ENCODE measurements at regions not wholly inside any gene's neighbourhood (a gene's known extent, or its start where the extent isn't known, plus 50 kb on each side); places are given as distances from the start of the nearest gene placed in this dataset.
"Not testable (repeated sequence)": the region's sequence is repeated elsewhere in the genome, so short reads cannot be mapped to it uniquely, and the experiment has no call there.

DNA sequence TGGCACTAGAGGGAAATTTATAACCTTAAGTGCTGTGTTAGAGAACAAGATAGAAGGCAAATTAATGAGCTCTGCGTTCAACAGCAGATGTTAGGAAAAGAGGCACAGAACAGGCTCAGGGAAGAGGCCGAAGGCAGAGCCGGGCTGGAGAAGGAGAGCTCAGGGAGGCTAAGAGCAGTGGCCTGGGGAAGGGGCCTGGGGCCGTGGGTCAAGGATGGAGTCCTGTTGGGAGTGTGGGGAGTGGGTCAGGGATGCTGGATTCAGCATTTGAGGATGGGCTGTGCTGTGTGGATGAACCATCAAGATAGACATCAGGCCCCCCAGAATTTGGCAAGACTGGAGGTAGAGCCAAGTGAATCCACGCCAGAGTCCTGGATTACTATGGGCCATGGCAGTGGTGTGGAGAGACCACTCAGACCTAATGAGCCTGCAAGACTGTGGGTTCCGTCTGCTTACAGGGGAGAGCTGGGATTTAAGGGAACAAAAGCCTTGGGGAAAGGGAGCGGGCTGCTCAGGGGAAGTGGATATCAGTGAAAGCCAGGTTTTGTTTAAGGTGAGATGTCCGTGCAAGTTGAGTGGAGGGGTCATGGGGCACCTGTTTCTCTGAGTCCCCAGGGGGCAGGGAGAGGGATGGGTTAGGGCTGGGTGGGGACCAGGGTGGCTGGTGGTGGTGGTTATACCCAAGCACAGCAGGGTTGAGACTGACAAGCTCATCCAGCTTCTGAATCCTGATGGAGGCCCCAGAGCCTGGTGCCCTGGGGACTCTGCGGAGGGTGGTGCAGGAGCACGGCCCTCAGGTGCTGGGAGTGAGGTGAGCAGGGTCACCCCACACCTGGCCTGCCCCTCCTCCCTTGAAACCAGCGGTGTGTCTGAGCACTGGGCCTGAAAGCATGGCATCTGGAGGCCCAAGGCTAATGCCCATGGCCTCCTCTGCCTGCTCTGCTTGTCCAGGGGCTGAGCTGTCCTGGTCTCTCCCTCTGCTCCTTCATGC is 101.7 kb downstream of the BMS1 start:
- no peak for DNase-seq

DNA sequence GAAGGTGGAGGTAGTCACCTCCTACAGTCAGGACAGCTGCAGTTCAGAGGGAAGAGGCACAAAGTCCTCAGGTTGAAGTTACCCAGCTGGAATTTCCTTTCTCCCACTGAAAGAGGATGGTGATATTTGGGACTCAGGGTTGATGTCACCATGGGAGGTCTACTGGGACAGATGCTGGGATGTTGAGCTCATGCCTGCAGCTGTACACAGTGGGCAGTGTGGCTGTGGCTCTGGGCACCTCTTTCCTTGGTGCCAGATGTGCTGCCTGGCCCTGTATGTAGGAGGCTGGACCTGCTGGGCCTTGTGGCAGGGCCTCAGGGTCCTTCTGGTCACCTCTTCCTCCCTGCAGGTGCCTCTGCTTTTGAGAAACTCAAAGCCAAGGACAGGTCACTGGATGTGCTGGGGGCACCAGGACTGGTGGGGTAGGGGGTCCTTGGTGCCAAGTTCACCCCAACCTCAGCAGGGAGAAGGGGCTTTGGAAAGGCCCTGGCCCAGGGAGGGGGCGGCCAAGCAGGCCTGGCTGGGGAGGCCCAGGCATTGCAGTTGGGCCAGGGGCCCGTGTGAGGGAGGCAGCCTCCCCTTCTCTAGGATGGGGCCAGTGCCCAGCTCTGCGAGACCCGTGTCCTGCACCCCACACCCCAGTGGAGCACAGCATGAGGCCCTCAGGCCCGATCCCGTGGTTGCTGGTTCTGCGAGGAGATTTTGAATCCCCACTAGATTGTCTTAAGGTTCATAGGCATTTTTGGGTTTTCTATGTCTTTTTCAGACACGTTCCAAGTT is 103.1 kb downstream of the BMS1 start:
- DNase-seq = no peak

DNA sequence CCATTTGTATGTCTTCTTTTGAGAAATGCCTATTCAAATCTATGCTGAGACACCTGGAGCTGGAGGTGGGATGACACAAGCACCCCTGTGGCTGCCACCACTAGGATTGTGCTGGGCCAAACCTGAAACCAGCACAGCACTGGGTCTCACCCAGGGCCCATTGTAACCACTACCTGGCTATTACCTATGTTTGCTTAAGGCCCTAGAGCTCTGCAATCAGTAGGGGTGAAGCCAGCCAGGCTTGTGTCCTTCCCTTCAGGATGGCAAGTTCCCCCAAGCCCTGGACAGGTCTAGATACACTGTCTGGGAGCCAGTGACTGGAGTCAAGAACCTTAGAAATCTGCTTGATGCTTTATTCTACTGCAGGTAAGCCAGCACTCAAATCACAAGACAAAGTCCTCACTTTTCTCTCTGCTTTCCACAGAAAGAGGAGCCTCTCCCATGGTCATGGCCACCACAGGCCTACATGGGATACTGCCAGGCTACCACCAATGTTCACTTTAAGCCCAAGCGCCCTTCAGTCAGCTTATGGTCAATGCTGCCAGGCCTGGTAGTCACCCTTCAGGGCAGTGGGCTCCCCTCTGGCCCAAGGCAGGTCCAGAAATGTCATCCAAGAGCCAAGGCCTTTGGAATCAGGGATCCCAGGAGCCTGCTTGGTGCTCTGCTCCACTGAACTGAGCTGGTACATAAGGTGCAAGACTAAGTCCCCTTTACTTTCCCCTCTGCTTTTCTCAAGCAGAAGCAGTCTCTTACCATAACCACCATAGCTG is 105.3 kb downstream of the BMS1 start:
- no peak for DNase-seq

DNA sequence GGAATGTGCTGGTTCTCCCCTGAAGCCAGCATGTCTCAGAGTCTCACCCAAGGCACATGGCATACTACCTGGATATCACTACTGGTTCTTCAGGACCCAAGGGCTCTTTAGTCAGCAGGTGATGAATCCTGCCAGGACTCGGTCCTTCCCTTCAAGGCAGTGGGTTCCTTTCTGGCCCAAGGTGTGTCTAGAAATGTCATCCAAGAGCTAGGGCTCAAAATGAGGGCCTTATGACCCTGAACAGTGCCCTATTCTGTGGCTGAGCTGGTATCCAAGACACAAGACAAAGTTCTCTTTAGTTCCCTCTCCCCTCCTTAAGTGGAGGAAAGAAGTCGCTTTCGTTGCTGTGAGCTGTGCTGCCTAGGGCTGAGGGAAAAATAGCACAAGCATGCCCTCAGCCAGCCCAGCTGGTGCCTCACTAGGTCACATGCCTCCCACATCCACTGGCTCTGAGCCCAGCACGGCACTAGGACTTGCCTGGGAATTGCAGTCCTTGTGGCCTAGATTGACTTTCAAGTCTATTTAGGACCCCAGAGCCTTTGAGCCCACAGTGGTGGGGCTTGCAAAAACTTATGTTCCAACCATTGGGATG is 106.0 kb downstream of the BMS1 start:
- DNase-seq = peak; percentile 7

DNA sequence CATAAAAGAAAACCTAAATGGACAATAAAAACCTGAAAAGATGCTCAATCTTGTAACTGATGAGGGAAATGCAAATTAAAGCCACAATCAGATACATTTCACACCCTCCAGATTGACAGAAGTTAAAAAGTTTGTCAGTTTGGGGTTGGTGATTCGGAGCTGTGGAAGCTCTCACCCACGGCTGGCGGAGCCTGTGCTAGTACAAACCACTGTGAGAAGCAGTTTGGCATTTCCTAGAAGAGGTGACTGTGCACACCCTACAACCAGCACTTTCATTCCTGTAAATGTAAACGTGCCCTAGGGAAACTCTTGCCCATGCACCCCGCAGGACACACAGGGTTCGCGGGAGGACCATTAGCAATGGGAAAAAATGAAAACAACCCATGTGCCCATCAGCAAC is 114.1 kb downstream of the BMS1 start:
- no peak for DNase-seq

DNA sequence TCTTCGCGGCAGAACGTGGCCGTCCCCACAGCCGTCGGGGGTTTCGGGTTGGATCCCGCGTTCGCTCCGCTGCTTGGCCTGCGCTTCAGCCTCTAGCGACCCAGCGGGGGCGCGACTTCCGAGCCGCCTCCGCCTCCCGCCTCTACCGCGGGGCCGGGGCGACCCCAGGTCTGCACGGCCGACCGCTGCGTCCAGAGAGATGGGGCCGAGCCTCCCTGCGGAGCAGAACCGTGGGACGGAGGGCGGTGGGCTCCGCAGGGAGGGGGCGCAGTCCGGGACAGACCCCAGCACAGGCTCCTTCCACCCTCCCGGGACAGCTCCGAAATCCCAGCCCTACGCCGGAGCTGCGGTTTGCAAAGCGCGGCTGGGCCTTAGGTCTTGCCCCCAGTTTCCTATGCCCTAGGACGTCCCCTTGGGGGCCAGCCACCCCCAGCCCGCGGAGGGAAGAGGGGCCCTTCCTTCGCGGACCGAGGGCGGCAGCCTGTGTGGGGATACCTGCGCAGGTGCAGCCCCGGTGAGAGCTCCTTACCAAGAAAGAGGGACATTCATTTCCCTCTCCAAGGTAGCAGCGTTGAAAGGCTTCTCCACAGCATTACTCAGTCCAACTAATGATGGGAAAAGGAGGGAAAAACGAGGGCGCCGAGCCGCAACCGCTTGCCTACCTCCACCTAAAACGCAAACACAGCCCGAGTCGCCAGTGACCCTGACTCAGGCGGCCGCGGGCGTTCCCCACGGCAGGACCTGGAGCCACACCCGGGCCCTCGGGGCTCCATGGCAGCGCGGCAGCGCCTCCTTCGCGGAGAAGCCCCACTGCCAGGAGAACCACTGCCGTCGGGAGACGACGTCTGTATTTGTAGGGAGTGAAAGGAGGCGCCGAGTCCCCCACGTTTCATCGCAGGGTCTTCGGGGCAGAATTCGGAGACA is 115.7 kb downstream of the BMS1 start:
- DNase-seq = no peak

DNA sequence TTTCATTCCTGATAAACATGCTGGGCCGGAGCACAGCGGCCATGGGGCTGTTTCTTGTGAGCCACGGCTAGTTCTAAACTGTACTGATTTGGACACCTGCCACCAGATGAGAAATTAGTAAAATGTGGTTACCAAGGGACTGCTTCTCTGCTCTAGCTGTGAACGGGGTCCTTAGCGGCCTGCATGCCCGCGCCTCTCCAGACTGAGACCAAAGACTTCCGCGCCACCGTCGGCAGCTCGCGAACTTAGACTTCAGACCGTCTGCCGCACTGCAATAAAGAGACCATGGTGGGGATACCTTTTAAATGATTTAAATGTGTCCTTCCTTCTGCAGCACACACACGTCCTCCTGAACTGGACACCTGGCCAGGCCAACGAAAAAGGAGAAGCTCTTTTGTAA is 116.4 kb downstream of the BMS1 start:
- no peak for DNase-seq

DNA sequence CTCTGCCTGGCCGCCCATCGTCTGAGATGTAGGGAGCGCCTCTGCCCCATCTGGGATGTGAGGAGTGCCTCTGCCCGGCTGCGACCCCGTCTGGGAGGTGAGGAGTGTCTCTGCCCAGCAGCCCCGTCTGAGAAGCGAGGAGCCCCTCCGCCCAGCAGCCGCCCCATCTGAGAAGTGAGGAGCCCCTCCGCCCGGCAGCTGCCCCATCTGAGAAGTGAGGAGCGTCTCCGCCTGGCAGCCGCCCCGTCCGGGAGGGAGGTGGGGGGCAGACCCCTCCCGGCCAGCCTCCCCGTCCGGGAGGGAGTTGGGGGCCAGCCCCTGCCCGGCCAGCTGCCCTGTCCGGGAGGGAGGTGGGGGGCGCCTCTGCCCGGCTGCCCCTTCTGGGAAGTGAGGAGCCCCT is 117.8 kb downstream of the BMS1 start:
- DNase-seq = not testable (repeated sequence)

DNA sequence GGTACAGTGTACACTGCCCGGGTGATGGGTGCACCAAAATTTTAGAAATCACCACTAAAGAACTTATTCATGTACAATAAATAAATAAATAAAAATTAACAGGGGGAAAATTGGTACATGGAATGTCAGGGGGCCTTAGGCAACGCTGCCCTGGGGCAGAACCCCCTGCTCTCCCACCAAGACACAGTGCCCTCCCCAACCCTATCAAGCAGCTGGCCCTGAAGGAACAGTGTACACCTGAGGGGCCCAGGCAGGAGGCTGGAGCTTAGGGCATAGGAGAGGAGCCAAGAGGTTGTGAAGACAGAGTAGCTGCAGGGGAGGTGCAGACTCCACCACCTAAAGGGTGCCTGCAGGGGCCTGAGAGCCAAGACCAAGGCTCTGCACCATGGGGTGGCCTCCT is 128.8 kb downstream of the BMS1 start:
- no peak for DNase-seq

DNA sequence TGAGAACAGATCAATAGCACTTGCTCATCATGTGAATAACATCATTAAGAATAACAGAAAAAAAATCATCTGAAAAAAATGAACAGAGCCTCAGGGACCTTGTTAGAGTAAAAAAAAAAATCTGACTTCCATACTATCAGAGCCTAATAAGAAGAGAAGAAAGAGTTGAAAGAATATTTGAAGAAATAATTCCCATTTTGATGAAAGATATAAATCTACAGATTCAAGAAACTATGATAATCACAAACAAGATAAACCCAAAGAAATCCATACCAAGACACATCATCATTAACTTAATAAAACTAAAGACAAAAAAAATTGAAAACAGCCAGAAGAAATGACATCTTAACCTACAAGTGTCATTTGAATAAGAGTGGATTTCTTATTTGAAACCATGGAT is 134.4 kb downstream of the BMS1 start:
- DNase-seq = no peak

DNA sequence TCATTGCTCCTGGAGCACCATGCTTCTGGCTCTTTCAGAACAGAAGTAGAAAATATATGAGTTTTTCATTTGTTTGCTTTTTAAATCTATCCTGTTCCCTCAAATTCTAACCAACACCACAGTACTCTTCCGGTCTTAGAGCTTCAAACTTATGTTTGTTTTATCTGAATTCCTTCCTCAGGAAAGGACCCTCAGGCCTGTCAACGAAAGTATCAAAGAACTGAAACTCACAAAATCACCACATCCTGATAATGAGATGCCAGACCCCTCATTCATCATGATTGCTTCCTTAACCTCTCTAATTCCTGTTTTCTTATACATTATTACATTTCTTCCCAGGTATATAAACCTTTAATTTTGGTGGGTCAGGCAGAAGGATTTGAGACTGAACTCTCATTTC is 135.2 kb downstream of the BMS1 start:
- no peak for DNase-seq

DNA sequence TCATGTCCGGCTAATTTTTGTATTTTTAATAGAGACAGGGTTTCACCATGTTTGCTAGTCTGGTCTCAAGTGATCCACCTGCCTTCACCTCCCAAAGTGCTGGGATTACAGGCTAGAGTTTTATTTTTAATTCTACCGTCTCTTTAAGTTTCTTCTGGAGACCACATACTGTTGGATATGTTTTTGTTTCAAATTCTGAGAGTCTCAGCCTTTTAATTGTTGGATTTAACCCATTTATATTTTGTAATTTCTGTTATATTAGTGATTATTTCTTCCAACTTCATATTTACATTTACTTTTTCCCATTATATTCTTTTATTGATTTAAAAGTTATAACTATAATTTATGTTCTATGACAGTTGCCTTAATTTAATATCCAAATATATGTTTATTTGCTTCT is 139.4 kb downstream of the BMS1 start:
- no peak for DNase-seq

DNA sequence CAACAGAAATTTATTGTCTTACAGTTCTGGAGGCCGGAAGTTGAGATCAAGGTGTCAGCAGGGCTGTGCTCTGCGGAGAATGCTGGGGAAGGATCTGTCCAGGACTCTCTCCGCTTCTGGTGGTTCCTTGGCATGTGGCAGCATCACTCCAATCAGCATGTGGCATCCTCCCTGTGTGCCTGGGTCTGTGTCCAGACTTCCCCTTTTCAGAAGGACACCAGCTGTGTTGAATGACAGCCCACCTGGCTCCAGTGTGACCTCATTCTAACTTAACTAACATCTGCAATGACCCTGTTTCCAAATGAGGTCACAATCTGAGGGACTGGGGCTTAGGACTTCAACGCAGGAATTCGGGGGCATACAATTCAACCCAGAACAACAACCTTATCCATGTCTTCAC is 141.9 kb downstream of the BMS1 start:
- DNase-seq = no peak

DNA sequence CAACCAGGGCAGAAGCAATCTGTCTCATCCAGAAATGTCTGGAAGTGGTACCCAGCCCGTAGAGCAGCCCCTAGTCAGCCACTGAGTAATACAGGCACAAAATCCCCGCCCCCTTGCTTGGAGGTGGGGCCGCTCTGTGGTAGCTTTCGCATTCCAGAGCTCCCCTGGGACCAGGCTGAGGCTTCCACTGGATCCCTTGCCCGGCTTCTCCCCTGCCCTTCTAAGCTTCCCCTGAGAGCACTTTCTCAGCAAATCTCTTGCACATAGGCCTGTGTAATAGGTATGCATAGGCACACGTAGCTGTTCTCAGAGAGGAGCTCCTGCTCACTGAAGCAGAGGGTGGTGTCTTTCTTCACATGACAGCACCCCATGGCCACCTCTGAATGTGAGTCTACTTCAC is 144.2 kb downstream of the BMS1 start:
- DNase-seq = peak; percentile 61

DNA sequence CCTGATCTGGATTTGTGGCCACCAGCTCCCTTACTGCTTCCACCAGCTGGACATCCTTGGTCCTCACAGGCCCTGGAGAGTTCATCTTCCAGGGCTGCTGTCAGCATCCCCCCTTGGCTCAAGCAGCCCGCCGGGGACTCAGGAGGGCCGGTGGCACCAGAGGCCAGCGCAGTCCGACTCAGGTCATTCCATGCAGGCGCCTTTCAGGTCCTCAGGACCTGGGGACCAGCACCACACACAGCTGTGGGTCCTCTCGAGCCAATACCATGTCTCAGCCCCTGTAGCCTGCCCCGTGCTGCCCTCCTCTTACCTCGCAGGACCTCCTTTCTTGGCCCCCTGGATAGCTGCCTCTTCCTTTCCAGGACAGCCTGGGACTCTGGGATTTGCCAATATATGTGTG is 145.5 kb downstream of the BMS1 start:
- no peak for DNase-seq

DNA sequence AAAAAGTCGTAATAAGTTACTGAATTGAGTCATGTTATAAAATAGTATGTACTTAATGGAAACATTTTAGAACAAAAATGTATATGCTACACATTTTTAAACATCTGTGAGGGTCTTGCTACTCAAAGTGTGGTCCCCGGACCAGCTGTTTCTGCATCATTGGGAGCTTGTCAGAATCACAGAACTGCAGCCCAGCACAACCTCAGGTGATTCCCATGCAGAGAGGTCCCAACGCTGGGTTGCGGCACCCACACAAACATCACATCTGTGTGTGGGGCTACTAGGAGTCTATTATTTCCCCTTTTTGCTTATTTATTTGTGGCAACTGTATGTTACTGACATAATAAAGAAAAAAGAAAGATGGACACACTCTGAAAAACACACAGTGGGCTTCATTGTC is 146.6 kb downstream of the BMS1 start:
- no peak for DNase-seq

DNA sequence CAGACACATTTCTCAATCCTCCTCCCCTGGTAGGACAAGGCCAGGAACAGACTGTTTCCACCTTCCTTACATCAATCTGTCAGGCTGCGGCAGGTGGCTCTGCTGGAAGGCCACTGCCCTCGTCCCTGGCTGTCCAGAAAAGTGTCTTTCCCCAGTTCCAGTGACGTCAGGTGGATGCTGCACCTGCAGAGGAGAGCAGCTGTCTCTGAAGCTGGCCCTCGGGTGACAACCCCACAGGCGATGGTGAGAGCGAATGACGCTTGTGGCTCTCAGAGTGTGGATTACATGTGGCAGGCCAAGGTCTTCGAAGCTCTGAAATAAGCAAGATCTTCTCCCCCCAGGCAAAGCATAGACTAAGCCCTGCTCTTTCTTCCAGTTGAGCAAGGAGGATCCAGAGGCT is 146.9 kb upstream of the RET start:
- DNase-seq = no peak

DNA sequence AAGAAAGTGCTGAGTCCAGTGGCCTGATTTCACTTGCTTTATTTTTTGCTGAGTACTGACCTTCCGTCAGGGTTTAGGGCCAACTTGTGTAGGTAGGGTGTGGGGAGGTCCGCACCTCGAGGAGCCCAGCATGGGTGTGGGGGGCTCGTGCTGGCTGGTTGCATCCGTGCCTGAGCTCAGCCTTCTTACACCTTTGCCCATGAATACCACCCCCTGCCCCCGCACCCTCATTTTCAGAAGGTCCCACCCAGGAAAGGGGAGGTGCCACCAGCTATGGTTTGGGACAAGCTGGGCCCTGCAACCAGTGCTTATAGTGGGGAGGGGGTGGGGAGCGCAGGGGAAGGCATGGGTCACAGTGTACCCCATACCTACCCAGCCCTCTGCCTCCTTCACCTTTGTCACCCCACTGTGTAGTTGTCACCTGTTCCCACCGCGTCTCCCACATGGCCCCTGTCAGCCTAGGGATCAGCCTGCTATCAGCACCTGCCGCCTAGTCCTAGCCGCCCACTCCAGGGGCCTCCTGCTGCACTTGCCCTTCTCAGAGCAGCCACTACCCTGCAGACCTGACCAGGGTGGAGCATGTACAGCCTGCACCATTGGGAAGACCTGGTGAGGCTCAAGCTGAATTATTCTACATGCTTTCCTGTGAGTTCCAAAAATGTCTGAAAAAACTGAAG is 146.2 kb upstream of the RET start:
- DNase-seq = no peak

DNA sequence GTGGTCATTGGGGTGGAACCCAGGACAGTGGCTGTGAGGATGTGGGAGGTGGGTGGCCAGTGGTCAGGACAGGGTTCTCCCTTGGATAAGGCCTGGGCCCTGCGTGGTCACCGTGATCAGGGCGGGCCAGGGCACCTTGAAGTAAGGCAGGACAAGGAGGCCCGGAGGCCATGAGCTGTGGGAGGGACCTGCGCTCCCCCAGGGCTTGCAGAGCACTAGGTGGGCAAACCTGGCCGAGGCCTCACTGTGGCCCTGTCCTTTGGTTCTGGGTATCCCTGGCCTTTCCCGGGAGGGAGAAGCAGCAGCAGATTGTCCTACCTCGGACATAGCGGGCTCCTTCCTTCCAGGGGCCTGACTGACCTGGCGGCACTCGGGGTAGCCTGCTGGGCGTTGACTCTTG is 144.8 kb upstream of the RET start:
- DNase-seq = no peak

DNA sequence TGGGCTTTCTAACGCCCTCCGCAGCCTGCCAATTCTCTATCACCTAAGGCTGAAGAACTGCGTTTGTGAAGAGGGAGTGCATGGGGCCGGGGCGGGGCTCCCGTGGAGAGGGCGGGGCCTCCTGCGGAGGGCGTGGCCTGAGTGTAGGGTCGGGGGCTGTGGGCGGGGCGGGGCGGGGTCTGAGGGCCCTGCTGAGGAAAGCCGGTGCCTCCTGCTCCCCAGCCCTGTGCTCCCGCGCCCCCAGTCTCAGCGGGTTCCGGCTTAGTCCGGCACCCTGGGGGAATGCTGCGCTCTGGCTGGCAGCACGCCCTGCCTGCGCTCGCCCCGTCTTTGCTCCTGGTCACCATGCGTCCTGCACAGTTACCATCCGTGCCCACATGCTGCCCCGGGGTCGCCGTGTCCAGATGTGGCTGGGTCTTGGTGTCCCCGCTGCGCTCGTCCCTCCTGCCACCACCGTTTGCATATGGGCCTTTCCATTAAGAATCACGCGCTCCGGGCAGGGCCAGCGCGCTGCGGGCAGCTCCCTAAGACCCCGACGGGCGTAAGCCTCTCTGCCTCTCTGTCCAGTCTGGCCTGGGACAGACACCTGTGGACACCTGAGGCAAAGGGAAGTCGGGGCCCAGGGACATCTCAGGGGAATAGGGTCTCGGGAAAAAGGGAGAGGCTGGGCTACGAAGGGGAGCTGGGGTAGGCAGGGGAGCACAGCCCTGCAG is 144.0 kb upstream of the RET start:
- no peak for DNase-seq

Data from EL (cell line).